ENCODE measurements at regions not wholly inside any gene's neighbourhood (a gene's known extent, or its start where the extent isn't known, plus 50 kb on each side); places are given as distances from the start of the nearest gene placed in this dataset.

DNA sequence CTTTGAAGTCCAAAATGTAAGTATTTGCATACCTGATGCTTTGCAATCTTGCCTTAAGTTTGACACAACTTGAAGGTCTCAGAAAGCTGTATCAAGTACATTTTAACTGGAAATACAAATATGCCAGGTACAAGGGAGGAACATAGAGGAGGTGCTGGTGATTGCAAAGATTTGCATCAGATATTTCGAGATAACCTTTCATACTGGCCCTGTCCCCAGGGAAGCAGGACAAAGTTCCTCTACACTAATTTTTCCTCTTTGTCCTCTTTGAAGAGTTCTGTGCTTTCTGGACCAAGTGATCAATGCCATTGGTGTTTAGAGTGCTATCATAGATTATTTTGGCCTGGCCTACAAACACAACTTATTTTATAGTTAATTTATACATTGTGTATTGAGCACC lies 686.1 kb downstream of the HACE1 start:
- no peak for TF ChIP-seq POLR2A (IDR thresholded peaks at IDR 0.05)
- TF ChIP-seq, protein P1, sequence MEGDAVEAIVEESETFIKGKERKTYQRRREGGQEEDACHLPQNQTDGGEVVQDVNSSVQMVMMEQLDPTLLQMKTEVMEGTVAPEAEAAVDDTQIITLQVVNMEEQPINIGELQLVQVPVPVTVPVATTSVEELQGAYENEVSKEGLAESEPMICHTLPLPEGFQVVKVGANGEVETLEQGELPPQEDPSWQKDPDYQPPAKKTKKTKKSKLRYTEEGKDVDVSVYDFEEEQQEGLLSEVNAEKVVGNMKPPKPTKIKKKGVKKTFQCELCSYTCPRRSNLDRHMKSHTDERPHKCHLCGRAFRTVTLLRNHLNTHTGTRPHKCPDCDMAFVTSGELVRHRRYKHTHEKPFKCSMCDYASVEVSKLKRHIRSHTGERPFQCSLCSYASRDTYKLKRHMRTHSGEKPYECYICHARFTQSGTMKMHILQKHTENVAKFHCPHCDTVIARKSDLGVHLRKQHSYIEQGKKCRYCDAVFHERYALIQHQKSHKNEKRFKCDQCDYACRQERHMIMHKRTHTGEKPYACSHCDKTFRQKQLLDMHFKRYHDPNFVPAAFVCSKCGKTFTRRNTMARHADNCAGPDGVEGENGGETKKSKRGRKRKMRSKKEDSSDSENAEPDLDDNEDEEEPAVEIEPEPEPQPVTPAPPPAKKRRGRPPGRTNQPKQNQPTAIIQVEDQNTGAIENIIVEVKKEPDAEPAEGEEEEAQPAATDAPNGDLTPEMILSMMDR (IDR thresholded peaks at IDR 0.05) = no peak
